ENCODE measurements at regions not wholly inside any gene's neighbourhood (a gene's known extent, or its start where the extent isn't known, plus 50 kb on each side); places are given as distances from the start of the nearest gene placed in this dataset.

DNA sequence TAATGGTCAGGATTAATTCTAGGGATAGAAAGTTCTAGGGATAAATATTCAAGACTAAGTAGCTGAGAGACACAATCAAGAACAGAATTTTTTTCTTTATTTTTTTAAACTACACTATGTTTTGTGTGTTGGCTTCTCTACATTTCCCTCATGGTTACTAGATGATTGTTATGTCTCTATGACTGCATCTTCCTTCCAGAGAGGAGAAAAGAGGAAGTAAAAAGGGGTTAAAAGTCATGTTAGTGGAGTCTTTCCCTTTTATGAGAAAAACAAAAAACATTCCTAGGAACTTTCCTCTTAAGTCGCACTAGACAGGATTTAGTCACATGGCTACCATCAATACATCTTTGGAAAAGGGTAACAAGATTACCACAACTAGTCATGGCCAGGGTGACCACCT, 375.0 kb downstream of the KCNJ2 start:
- DNase-seq (no peak), ATAC-seq (no peak)
- Histone ChIP-seq H3K9me3 (no peaks in the 10 kb centered on the region), H3K4me1 (no peaks in the 10 kb centered on the region), H3K27ac (peak overlapping the region; percentile 18), H3K36me3 (no peaks in the 10 kb centered on the region), H3K4me3 (no peak overlapping the region), H3K27me3 (ENCODE audit: low read depth) (no peaks in the 10 kb centered on the region)
- intact Hi-C loops (cut with DNase I) = no loop called here
- TF ChIP-seq, protein P1, sequence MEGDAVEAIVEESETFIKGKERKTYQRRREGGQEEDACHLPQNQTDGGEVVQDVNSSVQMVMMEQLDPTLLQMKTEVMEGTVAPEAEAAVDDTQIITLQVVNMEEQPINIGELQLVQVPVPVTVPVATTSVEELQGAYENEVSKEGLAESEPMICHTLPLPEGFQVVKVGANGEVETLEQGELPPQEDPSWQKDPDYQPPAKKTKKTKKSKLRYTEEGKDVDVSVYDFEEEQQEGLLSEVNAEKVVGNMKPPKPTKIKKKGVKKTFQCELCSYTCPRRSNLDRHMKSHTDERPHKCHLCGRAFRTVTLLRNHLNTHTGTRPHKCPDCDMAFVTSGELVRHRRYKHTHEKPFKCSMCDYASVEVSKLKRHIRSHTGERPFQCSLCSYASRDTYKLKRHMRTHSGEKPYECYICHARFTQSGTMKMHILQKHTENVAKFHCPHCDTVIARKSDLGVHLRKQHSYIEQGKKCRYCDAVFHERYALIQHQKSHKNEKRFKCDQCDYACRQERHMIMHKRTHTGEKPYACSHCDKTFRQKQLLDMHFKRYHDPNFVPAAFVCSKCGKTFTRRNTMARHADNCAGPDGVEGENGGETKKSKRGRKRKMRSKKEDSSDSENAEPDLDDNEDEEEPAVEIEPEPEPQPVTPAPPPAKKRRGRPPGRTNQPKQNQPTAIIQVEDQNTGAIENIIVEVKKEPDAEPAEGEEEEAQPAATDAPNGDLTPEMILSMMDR (IDR thresholded peaks at IDR 0.05) = no peak

DNA sequence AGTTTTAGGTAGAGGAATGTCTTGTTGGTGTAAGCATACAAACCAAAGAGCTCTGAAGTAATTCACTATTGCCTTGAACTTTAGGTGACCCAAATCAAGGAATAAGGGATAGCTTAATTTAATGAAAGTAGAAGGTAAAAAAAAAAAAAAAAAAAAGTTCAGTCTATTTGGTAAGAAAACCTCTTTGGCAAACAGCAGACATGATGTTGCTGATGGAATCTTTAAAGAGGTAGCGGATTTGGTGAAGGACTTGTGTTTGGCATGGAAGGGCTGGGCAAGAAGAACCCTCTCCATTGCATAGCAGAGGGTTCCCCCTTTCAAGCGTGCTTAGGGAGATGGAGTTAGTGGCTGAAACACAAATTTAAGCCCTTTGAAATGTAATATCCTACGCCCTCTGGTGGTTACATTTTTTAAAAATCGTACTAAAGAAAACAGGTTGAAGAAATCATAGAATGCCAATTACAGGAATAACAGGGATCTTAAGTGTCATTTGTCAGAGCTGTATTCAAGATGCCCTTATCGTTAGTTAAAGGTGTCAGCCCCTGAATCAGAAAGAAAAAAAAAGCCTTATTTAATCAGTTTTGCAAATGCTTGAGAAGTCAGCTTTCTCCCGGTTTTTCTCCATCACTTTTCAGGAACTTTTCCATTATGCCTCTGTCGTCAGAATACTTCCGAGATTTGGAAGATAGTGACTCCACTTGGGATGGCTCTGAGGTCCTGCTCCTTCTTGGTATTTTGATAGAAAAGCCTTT, 383.1 kb downstream of the KCNJ2 start:
- Histone ChIP-seq H3K4me3 (no peak overlapping the region), H3K27ac (no peak overlapping the region), H3K4me1 (no peaks in the 10 kb centered on the region), H3K36me3 (no peaks in the 10 kb centered on the region), H3K27me3 (ENCODE audit: low read depth) (no peaks in the 10 kb centered on the region), H3K9me3 (no peaks in the 10 kb centered on the region)
- TF ChIP-seq, protein P1 (IDR thresholded peaks at IDR 0.05) = peak; percentile 52
- intact Hi-C loops (cut with DNase I) = no loop called here
- DNase-seq (no peak), ATAC-seq (peak; percentile 67 to 72)

DNA sequence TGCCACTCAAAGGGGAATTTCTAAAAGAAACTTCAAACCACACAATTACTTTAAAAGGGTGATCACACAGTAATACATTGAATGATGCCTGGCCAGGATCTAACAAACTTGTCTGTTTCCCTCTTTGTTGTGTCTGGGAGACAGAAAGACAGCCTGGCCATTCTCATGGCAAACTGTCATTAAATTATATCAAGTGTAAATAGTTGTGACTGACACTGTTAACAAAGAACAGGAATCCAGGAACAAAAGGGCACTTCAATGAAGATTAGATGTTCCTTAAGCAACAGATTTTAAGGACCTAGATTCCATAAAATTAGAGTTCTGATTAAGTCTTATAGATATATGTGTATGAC, 383.6 kb downstream of the KCNJ2 start:
- Histone ChIP-seq H3K27ac (no peak overlapping the region), H3K4me1 (no peaks in the 10 kb centered on the region), H3K9me3 (no peaks in the 10 kb centered on the region), H3K4me3 (no peak overlapping the region), H3K36me3 (no peaks in the 10 kb centered on the region), H3K27me3 (ENCODE audit: low read depth) (no peaks in the 10 kb centered on the region)
- intact Hi-C loops (cut with DNase I) = no loop called here
- DNase-seq (no peak), ATAC-seq (no peak)
- TF ChIP-seq, protein P1 (IDR thresholded peaks at IDR 0.05) = no peak

- Histone ChIP-seq H3K9me3 (no peaks in the 10 kb centered on the region), H3K36me3 (no peaks in the 10 kb centered on the region), H3K4me3 (no peak overlapping the region), H3K27ac (no peak overlapping the region), H3K4me1 (no peaks in the 10 kb centered on the region), H3K27me3 (ENCODE audit: low read depth) (no peaks in the 10 kb centered on the region)
- intact Hi-C loops (cut with DNase I) = no loop called here
- DNase-seq = no peak
- TF ChIP-seq, protein P1 (IDR thresholded peaks at IDR 0.05) = no peak
- no peak for ATAC-seq
Measured at GRCh38 chr17:70555723-70556122, 386.4 kb downstream of the KCNJ2 start.

- ATAC-seq (no peak), DNase-seq (no peak)
Measured at GRCh38 chr17:70558821-70559220, 389.5 kb downstream of the KCNJ2 start.

More at GRCh38 chr17:70558821-70559220, 389.5 kb downstream of the KCNJ2 start:
- H3K9me3 ChIP-seq = no peaks in the 10 kb centered on the region
- no peak overlapping the region for H3K27ac ChIP-seq
- TF ChIP-seq, protein P1 (IDR thresholded peaks at IDR 0.05) = no peak
- H3K27me3 ChIP-seq (ENCODE audit: low read depth) = no peaks in the 10 kb centered on the region
- no peaks in the 10 kb centered on the region for H3K36me3 ChIP-seq
- H3K4me3 ChIP-seq = no peak overlapping the region
- intact Hi-C loops (cut with DNase I) = no loop called here
- no peaks in the 10 kb centered on the region for H3K4me1 ChIP-seq

All from lower lobe of right lung (tissue), 2 donors.